ENCODE measurements at regions not wholly inside any gene's neighbourhood (a gene's known extent, or its start where the extent isn't known, plus 50 kb on each side); places are given as distances from the start of the nearest gene placed in this dataset.

DNA sequence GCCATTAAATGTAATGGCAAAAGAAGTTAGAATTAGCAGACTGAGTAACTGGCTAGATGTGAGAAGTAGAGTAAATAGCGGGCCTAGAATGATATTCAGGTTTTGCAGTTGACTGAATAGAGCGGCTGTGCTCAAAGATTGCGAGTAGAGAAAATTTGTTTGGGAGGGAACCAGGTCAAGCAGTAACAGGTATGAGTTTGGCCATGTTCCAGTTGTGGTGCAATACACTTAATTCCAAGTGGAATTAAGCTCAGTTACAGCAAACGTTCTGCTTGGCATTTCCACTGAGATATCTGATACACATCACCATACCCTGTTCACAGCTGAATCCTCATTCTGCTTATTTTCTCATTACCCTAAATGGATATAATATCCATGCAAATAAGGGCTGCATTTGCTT lies 1382.9 kb downstream of the MRPL39 start:
- intact Hi-C loops (cut with micrococcal nuclease): no loop called here
- Mint-ChIP-seq H3K36me3 (ENCODE audit: low read depth) (no peaks in the 10 kb centered on the region), H3K4me1 (ENCODE audit: low read depth) (no peaks in the 10 kb centered on the region), H3K9me3 (peaks cover 10% of the 10 kb centered on the region), H3K4me3 (no peak overlapping the region), H3K27me3 (no peaks in the 10 kb centered on the region), H3K27ac (no peak overlapping the region)

DNA sequence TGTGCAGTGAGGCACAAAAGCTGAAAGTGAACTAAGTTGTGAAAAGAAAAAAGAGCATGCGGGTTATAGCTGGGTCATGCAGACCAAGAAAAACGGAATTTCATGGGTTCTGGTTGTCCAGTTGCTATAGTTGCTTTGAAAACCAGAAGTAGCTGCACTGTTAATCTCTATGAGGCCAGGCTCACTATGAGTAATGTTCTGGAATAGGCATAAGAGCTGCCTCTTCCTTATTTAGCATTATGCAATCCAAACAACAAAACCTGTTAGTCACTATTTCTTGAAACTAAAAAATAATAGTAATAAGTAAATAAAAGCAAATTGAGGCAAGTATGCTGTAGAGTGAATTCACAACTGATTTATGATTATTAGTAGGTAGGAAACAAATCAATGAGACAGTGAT lies 1383.7 kb downstream of the MRPL39 start:
- Mint-ChIP-seq H3K27ac (no peak overlapping the region), H3K27me3 (no peaks in the 10 kb centered on the region), H3K36me3 (ENCODE audit: low read depth) (no peaks in the 10 kb centered on the region), H3K9me3 (peaks cover 7% of the 10 kb centered on the region), H3K4me1 (ENCODE audit: low read depth) (no peaks in the 10 kb centered on the region), H3K4me3 (no peak overlapping the region)
- intact Hi-C loops (cut with micrococcal nuclease): no loop called here

DNA sequence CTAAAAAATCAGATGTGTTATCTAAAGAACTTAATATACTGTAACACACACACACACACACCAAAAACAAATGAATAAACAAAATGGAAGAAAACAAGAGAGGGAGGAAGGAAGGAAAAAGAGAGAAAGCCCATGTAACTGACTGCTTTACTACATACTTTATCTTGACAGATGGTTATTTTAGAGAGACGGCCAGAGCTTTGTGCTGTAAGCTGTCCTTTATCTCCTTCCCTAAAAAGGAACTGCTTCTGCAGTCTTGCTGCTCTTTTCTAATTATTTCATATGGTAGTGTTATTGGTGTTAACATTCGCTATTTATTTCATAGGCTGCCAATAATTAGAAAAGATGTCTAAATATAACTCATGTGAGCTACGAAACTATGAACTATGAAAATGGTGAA lies 1384.6 kb downstream of the MRPL39 start:
- no peaks in the 10 kb centered on the region for H3K27me3 Mint-ChIP-seq
- intact Hi-C loops (cut with micrococcal nuclease): no loop called here
- no peaks in the 10 kb centered on the region for H3K4me1 Mint-ChIP-seq (ENCODE audit: low read depth)
- H3K36me3 Mint-ChIP-seq (ENCODE audit: low read depth): no peaks in the 10 kb centered on the region
- no peak overlapping the region for H3K4me3 Mint-ChIP-seq
- H3K9me3 Mint-ChIP-seq: no peaks in the 10 kb centered on the region
- H3K27ac Mint-ChIP-seq: no peak overlapping the region

DNA sequence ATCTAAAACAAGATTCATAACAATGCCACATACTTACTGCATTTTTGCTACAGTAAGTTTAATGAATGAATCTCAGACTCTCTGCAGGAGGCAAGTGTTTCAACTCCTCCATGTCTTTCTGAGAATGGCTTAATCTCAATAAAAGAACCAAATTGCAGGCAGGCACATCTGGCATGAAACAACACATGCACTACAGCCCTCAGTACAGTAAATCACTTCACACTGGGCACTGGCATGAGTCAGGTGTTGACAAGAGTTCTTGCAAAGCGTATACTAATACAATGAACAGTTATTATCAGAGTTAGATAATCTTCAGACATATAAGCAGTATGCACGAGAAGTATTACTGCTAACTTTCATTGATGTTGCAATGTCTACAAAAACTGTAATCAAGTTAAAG lies 1386.8 kb downstream of the MRPL39 start:
- H3K36me3 Mint-ChIP-seq (ENCODE audit: low read depth): no peaks in the 10 kb centered on the region
- no peaks in the 10 kb centered on the region for H3K4me1 Mint-ChIP-seq (ENCODE audit: low read depth)
- intact Hi-C loops (cut with micrococcal nuclease): no loop called here
- no peak overlapping the region for H3K27ac Mint-ChIP-seq
- H3K4me3 Mint-ChIP-seq: no peak overlapping the region
- no peaks in the 10 kb centered on the region for H3K9me3 Mint-ChIP-seq
- no peaks in the 10 kb centered on the region for H3K27me3 Mint-ChIP-seq

DNA sequence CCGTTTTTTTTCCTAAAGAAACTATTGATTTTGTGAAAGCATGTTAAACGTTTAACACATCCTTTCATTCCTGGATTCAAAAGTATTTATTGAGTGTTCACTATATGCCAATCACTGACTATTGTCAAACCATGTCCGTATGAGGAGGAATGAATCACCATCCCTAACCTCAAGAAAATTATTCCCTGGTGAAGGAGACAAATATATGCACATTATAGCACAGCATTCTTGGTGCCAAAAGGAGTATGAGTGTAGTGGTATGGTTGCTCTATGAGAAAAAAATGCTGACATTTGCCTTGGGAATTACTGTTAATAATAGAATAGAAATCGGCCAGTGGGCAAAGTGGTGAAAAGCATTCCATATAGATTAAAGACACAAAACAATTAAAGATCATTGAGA lies 1390.1 kb downstream of the MRPL39 start:
- Mint-ChIP-seq H3K27me3 (no peaks in the 10 kb centered on the region), H3K4me1 (ENCODE audit: low read depth) (no peaks in the 10 kb centered on the region), H3K9me3 (no peaks in the 10 kb centered on the region), H3K4me3 (no peak overlapping the region), H3K27ac (no peak overlapping the region), H3K36me3 (ENCODE audit: low read depth) (no peaks in the 10 kb centered on the region)
- intact Hi-C loops (cut with micrococcal nuclease): no loop called here

DNA sequence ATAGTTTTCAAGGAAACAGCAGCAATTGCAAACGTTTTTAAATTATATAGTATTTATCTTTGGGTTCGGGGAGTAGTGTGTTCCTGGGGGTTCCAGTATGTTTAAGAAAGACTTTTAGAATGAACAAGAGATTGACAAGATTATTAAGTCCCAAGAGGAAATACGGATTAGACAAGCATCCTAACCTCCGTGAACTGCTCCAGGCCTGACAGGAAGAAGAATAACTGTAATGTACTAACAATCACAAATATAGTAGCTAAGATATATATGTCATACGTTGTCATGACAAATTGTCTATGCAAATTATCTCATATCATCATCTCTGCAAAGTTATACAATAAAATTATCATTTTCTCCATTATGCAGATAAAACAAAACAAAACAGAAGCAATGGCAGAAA lies 1397.2 kb downstream of the MRPL39 start:
- Mint-ChIP-seq H3K9me3 (peaks cover 45% of the 10 kb centered on the region), H3K36me3 (ENCODE audit: low read depth) (no peaks in the 10 kb centered on the region), H3K4me3 (no peak overlapping the region), H3K27ac (no peak overlapping the region), H3K4me1 (ENCODE audit: low read depth) (no peaks in the 10 kb centered on the region), H3K27me3 (no peaks in the 10 kb centered on the region)
- intact Hi-C loops (cut with micrococcal nuclease): no loop called here

DNA sequence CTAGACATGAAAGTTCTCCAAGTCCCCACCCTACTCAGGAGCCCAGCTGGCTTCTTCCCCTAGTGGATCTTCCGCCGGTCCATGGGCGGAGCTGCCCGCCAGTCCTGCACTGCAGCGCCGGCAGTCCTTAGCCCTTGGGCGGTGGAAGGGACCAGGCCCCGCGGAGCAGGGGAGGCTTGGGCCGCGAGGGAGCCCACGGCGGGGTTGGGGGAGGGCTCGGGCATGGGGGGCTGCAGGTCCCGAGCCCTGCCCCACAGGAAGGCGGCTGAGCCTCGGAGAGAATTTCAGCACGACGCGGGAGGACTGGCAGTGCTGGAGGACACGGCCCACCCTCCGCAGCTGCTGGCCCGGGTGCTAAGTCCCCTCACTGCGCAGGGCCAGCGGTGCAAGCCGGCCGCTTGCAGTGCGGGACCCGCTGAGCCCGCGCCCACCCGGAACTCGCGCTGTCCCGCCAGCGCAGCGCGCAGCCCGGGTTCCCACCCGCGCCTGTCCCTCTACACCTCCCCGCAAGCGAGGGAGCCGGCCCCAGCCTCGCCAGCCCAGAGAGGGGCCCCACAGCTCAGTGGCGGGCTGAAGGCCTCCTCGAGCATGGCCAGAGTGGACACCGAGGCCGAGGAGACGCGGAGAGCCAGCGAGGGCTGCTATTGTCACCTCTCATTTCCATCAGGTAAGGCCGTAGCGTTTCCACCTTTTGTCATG lies 1398.6 kb downstream of the MRPL39 start:
- Mint-ChIP-seq H3K4me1 (ENCODE audit: low read depth) (no peaks in the 10 kb centered on the region), H3K9me3 (peaks cover 46% of the 10 kb centered on the region), H3K27ac (no peak overlapping the region), H3K36me3 (ENCODE audit: low read depth) (no peaks in the 10 kb centered on the region), H3K4me3 (no peak overlapping the region), H3K27me3 (no peaks in the 10 kb centered on the region)
- intact Hi-C loops (cut with micrococcal nuclease): no loop called here

DNA sequence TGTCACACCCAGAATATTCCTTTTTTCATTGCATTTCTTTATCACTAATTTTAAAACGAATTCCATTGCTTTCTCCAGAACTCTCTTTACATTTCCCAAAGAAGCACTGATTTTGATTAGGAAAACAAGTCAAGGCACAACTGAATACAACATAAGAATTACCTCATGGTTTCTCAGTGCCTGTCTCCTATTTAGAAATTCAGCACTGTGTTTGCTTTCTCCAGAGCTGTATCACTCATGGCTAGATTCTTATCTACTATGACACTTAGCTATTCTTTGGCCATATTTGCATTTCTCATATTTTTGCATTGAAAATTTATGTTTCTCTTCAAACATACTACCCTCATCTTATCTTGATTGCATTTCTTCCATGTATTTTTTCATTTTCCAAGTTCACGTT lies 1402.0 kb downstream of the MRPL39 start:
- Mint-ChIP-seq H3K4me3 (no peak overlapping the region), H3K4me1 (ENCODE audit: low read depth) (no peaks in the 10 kb centered on the region), H3K9me3 (peaks cover 46% of the 10 kb centered on the region), H3K36me3 (ENCODE audit: low read depth) (no peaks in the 10 kb centered on the region), H3K27me3 (no peaks in the 10 kb centered on the region), H3K27ac (no peak overlapping the region)
- intact Hi-C loops (cut with micrococcal nuclease): no loop called here

DNA sequence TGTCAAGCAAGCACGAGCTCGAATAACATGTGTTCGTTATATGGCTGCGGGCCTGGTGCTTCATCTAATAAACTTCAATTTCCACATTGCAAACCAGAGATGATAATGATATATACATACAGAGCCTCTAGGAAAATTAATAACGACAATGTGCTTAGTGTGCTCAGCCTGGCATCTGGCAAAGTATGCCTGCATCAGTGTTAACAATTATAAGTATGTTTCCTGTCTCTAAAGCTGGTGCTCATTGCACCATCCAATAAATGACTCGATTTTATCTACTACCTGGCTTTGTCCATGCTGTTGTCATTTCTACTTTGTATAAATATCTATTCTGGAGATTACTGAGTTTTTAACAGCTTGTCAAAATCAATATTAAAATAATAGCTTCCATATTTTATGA lies 1402.6 kb downstream of the MRPL39 start:
- H3K4me3 Mint-ChIP-seq: no peak overlapping the region
- no peaks in the 10 kb centered on the region for H3K4me1 Mint-ChIP-seq (ENCODE audit: low read depth)
- no peaks in the 10 kb centered on the region for H3K36me3 Mint-ChIP-seq (ENCODE audit: low read depth)
- peaks cover 40% of the 10 kb centered on the region for H3K9me3 Mint-ChIP-seq
- no peak overlapping the region for H3K27ac Mint-ChIP-seq
- no peaks in the 10 kb centered on the region for H3K27me3 Mint-ChIP-seq
- intact Hi-C loops (cut with micrococcal nuclease): no loop called here

DNA sequence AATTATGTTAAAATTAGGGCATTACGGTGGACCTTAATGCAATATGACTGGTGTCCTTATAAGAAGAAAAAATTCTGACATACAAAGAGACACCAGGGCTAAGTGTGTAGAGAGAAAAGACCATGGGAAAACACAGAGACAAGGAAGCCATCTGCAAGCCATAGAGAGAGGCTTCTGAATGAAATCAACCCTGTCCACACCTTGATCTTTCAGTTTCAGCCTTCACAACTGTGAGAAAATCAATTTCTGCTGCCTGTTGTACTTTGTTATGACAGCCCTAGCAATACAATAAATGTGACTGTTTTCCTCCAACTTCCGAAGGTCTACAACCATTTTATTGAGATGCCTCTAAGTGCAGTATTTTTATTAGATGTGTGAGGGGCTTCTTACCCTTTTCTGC lies 1407.2 kb downstream of the MRPL39 start:
- no peaks in the 10 kb centered on the region for H3K4me1 Mint-ChIP-seq (ENCODE audit: low read depth)
- intact Hi-C loops (cut with micrococcal nuclease): no loop called here
- H3K9me3 Mint-ChIP-seq: peaks cover 9% of the 10 kb centered on the region
- H3K4me3 Mint-ChIP-seq: no peak overlapping the region
- H3K27ac Mint-ChIP-seq: no peak overlapping the region
- H3K36me3 Mint-ChIP-seq (ENCODE audit: low read depth): no peaks in the 10 kb centered on the region
- no peaks in the 10 kb centered on the region for H3K27me3 Mint-ChIP-seq

DNA sequence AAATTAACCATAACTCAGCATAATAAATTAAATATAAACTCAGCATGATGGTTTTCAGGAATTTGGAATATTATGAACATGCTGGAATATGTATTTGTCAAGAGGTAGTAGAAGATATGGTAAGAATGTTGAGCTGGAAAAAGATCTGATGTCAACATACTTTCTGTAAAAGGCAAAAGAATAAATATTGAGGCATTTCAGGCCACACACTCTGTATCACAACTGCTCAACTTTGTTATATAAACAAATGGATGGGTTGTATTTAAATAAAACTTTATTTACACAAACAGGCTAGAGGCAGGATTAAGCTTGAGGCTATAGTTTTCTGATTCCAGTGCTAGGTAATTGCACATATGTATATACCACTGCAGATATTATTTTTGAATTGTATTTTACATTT lies 1409.4 kb downstream of the MRPL39 start:
- H3K27ac Mint-ChIP-seq: no peak overlapping the region
- H3K9me3 Mint-ChIP-seq: peaks cover 9% of the 10 kb centered on the region
- no peaks in the 10 kb centered on the region for H3K36me3 Mint-ChIP-seq (ENCODE audit: low read depth)
- H3K4me1 Mint-ChIP-seq (ENCODE audit: low read depth): no peaks in the 10 kb centered on the region
- intact Hi-C loops (cut with micrococcal nuclease): no loop called here
- H3K4me3 Mint-ChIP-seq: no peak overlapping the region
- H3K27me3 Mint-ChIP-seq: no peaks in the 10 kb centered on the region

DNA sequence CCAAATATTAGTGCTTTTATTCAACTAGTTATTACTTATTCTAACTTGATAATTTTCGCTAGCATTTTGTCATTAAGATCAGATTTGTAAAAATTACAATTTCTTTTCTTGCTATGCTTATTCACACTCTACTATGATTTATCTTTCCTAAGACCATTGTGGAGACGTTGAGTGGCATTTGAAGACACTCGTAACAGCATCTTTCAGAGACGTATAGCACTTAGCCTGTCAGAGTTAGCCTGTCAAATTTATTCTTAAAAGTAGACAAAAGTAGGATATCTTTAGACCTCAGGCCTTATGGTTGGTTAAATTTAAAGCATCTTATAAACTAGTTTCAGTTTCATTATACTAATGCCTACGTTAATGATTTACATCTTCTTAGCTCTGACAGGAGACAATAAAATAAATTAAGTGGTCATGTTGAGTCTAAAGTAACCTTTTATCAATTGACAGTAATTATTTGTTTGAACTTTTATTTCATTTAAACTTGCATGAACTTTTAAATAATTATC lies 1410.1 kb downstream of the MRPL39 start:
- Mint-ChIP-seq H3K36me3 (ENCODE audit: low read depth) (no peaks in the 10 kb centered on the region), H3K4me3 (no peak overlapping the region), H3K9me3 (peaks cover 9% of the 10 kb centered on the region), H3K4me1 (ENCODE audit: low read depth) (no peaks in the 10 kb centered on the region), H3K27me3 (no peaks in the 10 kb centered on the region), H3K27ac (no peak overlapping the region)
- intact Hi-C loops (cut with micrococcal nuclease): no loop called here

DNA sequence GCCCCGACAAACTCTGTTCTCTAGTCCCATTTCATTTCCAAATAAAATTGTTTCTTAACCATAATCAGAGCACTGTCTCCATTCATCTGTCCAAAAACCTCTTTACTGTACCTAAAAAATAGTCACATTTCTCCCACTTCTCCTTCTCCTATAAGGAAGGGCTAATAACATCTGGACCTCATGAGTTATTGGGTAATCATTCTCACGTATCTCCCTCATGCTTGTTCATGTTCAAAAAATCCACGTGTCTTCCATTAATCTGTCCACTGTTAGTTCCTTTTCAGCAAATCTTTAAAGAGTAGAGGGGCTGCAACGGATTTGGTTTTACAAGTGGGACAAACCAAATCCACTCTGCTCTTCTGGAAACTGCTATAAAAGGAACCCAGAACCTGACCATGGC lies 1418.8 kb downstream of the MRPL39 start:
- intact Hi-C loops (cut with micrococcal nuclease): no loop called here
- Mint-ChIP-seq H3K36me3 (ENCODE audit: low read depth) (no peaks in the 10 kb centered on the region), H3K9me3 (no peaks in the 10 kb centered on the region)

DNA sequence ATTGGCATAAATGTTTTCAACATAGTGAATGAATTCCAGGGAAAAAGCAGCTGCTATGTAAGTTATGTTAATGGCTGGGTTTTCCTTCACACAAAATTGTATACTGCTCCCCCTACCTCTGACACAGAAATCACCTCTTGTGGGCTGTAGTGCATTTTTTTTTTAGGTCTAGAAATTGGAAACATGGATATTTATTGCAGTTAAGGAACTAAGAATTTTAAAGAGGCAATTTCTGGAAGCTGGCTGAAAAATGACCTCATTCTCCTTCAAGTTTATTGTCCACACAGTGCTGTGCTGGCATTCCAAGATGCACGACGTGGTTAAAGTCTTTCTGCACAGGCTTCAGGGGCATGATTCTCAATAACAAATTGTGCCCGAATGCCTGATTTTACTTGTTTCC lies 1424.2 kb downstream of the MRPL39 start:
- no peak overlapping the region for H3K27ac Mint-ChIP-seq
- no peaks in the 10 kb centered on the region for H3K36me3 Mint-ChIP-seq (ENCODE audit: low read depth)
- peaks cover 17% of the 10 kb centered on the region for H3K9me3 Mint-ChIP-seq
- intact Hi-C loops (cut with micrococcal nuclease): no loop called here
- no peaks in the 10 kb centered on the region for H3K4me1 Mint-ChIP-seq (ENCODE audit: low read depth)
- no peak overlapping the region for H3K4me3 Mint-ChIP-seq
- H3K27me3 Mint-ChIP-seq: no peaks in the 10 kb centered on the region

More for the DNA sequence above, 1418.8 kb downstream of the MRPL39 start:
- no peaks in the 10 kb centered on the region for H3K27me3 Mint-ChIP-seq
- no peak overlapping the region for H3K4me3 Mint-ChIP-seq
- H3K4me1 Mint-ChIP-seq (ENCODE audit: low read depth): no peaks in the 10 kb centered on the region
- H3K27ac Mint-ChIP-seq: no peak overlapping the region

DNA sequence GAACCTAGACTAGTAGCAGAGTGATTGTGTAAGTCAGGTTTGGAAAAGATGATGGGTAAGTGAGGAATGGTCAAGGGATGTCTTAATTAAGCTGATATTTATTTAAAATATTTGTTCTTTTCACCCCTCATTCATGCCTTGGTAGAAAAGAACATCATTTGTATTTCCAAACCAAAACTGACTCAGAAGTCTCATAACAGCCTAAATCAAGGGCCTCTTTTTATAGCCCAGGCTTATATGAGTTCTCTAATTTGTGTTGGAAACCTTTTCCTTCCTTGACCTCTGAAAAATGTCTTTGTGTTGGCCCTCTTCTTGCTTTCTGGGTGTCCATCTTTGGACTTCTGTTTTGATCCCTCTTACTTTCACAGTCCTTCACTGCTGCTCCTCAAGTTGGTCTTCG lies 1428.2 kb downstream of the MRPL39 start:
- Mint-ChIP-seq H3K4me3 (no peak overlapping the region), H3K4me1 (ENCODE audit: low read depth) (no peaks in the 10 kb centered on the region), H3K27me3 (no peaks in the 10 kb centered on the region), H3K36me3 (ENCODE audit: low read depth) (no peaks in the 10 kb centered on the region), H3K9me3 (peaks cover 18% of the 10 kb centered on the region), H3K27ac (no peak overlapping the region)
- intact Hi-C loops (cut with micrococcal nuclease): no loop called here

Measured in dendritic cell treated with granulocyte-macrophage colony-stimulating factor and Interleukin-4, amounts not matched to agents 40 ng/mL and 50 ng/mL, for 4 days (primary cell).